HG02973 (cell line): ENCODE measurements at regions not wholly inside any gene's neighbourhood (a gene's known extent, or its start where the extent isn't known, plus 50 kb on each side); places are given as distances from the start of the nearest gene placed in this dataset.
"Not testable (repeated sequence)": the region's sequence is repeated elsewhere in the genome, so short reads cannot be mapped to it uniquely, and the experiment has no call there.

Experiments used
- ATAC-seq: cut with Tn5 transposase; IDR thresholded peaks from one replicate; pipeline ENCODE4 v1.9.1; 2021; ENCODE audit warnings: moderate library complexity; ENCODE audit not compliant: unreplicated experiment

DNA sequence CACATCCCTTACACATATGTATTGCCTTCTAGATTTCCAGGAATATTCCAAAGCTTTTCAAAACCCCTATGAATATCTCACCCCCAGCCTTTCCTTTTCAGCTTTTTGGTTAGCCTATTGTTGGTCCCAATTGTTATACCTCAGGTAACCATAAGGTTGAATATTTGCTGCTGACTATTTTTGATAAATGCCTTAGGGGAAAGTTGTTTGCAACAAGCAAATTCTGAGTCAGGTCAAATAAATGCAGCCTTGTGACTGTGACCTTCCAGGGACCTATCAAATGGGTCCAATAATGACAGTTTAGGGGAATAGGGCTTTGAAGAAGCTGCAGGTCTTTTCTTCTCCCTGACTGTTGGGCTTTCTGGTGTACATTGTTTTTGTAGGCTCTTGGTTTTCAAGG is 699.7 kb downstream of the NTRK3 start:
- no peak for ATAC-seq

DNA sequence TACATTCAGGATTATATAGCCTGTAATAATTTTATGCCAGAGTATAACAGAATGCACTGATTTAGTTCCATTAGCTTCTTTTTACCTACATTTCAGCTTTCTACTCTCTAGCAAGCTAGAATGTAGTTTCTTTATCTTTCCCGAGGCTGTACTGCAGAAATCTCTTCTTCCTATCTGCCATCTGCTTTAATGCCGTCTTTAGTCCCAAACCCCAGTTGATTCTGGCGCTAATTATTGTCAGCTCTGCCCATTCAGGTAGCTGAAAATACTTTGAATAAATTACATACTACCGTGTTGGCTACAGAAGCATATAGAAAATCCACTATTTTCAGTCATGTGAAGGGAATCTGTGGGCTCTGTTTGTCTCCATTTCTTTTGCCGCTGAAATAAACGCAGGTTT is 706.7 kb downstream of the NTRK3 start:
- no peak for ATAC-seq

DNA sequence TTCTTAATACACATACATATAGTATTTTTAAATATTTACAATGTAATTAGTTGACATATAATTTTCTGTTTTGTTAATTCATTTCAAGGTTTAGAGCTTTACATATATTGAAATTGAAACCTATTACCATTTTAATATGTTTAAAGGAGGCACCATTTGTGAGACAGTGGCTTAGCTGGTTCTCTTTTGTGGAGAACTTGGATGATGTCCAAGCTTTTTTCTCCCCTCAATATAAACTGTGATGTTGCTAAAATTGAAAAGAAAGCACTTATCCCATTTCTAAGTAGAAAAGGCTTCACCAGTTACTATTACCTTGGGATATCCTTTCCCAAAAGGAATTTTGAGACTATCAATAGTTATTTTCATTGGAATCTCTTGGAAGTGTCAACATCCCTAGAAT is 707.2 kb downstream of the NTRK3 start:
- no peak for ATAC-seq

DNA sequence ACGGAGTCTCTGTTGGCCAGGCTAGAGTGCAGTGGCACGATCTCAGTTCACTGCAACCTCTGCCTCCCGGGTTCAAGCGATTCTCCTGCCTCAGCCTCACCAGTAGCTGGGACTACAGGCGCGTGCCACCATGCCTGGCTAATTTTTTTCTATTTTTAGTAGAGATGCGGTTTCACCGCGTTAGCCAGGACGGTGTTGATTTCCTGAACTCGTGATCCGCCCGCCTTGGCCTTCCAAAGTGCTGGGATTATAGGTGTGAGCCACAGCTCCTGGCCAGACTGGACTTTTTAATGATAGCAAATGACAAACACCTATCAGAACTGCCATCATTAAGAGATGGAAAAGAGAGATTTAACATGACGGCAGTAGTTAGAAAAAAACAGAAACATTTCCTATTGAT is 707.9 kb downstream of the NTRK3 start:
- not testable (repeated sequence) for ATAC-seq

DNA sequence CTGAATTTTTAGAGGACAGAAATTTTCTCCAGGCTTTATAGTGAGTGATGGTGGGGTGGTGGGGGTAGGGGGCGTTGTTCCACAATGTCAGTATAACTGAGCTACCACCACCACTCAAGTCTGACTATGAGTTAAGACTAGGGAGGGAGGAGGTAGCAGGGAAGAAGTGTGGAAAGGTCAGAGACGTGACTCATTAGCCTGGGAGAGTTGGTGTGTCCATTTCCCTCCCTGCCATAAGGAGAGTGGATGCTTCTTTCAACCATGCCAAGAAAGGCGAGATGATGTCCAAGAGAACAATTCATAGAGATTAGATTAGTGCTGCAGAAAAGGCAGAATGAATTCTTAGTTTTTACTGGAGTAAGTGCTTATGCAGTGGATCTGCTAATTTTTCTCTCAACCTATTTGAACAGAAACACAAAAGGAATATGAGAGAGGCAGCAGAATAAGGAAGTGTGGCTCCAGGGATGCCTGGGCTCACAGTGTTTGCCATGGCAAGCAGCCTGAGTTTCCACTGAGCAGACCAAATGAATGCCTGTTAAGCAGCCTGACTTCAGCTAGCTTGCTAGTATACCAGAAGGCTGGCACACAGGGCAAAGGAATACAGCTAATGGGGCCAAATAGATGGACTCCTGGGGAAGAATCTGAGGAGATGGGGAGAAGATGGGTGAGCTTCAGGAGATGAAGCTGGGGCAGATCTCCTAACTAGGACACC is 708.9 kb downstream of the NTRK3 start:
- no peak for ATAC-seq

DNA sequence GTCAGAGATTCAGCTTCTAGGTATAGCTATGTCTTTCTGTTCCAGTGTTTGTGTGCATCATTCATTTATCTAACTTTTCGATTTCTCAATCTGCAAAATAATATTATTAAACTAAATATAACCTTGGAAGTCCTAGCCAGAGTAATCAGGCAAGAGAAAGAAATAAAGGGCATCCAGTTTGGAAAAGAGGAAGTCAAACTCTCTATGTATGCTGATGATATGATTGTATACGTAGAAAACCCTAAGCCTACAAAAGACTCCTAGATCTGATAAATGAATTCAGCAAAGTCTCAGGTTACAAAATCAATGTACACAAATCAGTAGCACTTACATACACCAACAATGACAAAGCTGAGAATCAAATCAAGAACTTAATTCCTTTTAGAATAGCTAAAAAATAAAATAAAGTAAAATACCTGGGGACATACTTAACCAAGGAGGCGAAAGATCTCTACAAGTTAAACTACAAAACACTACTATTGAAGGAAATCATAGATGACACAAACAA is 718.2 kb downstream of the NTRK3 start:
- no peak for ATAC-seq

DNA sequence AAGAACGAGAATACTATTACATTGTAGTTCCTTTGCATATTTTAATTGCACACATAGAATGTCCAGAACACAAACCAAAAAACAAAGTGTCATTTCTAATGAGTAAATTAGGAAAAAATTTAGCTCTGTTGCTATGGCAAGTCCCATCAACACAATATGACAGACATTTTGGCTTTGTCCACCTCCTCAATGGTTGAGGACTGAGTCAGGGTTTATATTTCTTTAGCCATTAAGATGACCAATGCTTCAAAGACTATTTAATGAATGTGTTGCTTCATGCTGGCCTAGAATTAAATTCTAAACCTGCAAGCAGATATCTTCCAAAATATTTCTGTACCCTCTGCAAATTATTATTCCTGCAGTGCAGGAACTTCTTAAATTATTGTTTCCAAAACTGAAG is 719.2 kb downstream of the NTRK3 start:
- no peak for ATAC-seq

DNA sequence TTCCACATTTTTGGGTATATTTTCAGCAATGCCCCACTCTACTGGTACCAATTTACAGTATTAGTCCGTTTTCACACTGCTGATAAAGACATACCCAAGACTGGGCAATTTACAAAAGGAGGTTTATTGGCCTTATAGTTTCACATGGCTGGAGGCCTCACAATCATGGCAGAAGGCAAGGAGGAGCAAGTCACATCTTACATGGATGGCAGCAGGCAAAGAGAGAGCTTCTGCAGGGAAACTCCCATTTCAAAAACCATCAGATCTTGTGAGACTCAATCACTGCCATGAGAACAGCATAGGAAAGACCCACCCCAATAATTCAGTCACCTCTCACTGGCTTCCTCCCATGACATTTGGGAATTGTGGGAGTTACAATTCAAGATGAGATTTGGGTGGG is 722.9 kb downstream of the NTRK3 start:
- not testable (repeated sequence) for ATAC-seq

DNA sequence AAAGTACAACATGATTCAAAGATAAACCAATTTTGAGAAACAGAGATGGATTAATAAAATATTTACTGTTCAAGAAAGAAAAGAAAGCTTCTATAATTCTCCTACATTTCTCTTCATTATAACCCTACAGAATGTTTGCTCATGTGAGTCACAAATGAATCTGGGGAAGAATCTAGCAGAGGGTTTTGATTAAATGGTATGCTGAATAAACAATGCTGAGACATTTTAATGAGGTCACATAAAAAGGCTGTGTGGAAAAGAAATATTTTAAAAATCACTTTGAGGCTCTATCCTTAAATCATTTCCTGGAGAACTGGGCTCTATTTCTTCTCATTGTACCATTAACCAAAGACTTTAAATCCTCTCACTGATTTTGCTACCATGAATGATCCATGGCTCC is 727.7 kb downstream of the NTRK3 start:
- ATAC-seq, result no peak

DNA sequence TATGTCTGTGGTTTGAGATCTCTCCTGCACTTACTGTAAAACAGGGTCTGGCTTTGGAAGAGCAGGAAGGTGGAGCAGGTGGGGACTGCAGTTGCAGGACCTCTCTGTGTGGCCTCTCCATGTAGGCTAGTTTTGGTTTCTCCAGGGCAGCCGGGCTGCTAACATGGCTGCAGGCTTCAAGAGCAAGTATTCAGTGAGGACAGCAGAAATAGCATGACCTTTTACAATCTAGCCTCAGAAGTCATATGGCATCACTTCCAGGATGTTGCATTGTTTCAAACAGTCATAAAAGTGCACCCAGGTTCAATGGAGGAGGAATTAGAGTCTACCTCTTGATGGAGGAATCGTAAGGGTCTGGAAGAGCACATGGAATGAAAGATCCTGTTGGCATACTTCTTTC is 728.7 kb downstream of the NTRK3 start:
- no peak for ATAC-seq

DNA sequence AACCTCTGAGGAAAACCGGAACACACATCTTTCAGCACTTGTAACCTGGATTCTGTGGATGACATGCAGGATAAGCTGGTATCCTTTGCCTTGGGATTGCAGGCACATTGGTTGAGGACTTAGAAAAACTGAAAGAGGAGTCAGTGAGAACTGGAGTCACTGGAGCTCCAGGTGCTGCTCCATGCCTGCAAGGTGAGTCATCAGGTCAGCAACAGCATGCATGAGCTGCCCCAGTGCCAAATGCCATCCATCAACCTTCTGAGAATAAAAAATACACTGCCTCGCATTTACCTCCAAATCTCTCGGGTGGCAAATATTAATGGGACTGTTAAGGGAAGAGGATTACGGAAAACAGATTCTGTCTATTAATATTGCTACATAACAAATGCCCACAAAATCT is 729.1 kb downstream of the NTRK3 start:
- no peak for ATAC-seq

DNA sequence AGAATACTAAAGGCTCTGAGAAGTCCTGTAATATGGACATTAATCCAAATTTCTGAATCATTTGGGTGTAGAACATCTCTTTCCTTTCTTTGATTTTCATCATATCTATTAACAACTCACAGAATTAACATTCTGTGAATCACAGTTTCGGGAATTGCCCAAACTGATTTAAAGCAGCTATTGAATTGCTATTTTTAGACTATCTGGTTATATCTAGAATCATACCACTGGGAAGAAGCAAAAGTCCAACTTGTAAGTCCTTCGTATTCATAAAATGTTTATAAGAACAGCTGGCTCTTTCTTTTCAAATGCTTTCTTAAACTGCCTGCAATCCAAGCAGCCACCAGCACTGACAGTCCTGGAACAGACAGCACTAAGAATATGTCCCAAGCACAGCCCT is 733.0 kb downstream of the NTRK3 start:
- no peak for ATAC-seq

DNA sequence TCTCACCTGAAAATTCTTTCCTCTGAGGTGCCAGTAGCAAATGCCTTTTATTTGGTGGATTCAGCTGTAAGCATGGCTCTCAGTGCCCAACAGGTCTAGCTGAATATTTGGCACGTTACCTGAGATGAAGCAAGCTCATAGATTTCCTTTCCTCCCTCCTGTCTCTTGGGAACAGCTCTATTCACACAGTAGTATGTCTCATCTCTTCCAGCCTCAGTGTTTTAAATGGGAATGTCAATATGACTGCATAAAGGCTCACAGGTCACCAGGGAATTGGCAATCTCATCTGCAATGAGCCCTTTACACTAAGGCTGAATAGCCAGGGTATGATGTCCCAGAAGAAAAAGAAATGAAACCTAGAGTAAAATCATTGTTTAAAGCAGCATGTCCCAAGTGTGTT is 733.5 kb downstream of the NTRK3 start:
- ATAC-seq, result no peak

DNA sequence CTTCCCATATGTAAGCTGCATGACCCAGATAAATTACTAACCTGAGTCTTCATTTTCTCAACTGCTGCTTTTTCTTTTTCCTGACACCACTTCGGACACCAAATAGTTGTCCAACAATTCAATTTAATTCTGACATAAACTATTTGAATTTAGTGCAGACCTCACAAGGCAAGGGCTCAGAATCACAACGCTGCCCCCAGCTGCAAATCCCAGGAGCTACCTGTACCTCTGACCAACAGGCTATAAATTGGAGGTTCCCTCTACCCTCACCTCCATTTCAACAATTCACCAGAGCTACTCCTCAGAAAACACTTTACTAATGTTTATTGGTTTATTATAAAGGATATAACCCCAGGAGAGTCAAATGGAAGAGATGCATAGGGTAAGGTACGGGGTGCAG is 737.6 kb downstream of the NTRK3 start:
- ATAC-seq, result no peak

DNA sequence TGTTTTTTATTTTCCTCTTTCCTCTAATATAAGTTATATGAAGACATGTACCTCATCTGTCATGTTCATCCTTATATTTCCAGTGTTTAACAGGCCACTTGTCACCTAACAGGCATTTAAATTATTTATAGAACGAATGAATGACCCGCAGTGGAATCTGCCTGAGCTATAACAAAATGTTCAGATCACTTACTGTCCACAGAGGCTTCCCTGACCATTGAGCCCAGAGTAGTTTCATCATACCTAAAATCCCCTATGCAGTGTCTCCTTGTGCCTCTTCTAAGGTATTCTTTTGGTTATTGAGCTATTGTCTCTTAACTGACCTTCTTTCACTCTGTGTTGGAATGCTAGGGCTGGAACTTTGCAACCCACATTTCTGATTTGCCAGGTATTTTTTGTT is 748.5 kb downstream of the NTRK3 start:
- no peak for ATAC-seq

DNA sequence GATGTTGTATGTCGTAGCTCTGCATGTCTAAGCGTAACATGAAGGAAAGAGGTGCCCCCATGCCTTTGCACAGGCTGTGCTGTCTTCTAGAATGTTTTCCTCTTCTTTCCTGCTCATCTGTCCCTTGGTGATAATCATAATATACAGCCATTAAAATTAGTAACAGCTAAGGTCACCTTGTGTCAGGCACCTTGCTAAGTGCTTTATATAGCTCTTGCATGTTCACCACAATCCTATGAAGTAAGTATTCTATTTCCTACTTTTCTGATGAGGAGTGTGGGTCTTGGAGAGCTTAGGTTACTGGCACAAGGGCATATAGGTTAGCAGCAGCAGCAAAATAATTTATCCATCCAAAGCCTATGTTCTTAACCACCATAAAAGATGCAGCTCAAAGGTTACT is 754.4 kb downstream of the NTRK3 start:
- no peak for ATAC-seq

DNA sequence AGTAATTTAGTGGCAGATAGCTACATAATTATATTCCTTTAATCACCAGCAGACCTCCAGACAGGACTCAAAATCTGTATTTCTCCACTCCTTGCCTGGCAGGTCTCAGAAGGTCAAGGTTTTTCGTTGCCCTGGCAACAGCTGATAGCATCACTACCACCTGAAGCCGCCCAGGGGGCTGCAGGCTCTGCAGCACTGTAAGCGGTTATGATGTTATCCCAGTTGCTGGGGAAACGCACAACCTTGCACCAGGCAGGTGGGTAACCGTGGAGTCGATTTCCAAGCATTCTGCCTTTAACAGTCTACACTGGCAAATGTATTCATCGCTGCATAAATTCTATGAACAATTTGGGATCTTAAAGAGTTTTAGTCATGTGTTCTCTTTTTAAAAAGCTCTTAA is 756.3 kb downstream of the NTRK3 start:
- no peak for ATAC-seq

DNA sequence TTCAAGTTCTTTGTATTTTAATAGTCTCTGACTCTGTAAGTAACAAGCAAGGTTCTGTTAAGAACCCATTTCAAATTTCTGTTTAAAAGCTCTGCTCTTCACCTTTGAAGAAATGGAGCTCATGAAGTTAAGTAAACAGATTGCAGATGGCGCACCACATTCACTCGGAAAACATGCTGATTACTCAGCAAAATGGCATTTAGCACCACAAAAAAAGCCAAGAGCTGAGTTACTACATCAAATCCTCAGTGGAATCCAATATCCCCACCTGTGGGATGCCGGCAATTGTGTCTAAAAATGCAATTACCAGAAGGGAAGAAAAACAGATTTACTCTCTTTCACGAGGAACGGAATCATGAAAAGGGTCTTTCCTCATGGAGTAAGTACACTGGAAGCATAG is 758.0 kb downstream of the NTRK3 start:
- no peak for ATAC-seq

DNA sequence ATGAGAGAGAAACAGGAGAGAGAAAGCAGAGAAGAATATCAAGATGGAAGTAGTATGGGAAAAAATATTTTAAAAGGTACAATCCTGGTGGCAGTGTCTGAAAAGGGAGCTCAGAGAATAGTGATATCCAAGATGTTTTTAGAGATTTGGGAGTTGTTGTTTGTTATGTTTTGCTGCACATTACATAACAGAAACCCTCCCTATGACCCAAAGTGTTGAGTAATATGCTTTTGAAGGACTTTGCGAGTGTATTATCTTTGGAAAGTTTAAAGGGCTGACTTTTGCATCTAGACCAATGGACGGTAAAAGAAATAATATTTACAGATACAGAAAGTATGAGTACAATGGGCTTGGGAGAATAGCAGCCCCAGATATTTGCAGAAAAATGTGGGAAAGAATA is 759.7 kb downstream of the NTRK3 start:
- ATAC-seq, result no peak

DNA sequence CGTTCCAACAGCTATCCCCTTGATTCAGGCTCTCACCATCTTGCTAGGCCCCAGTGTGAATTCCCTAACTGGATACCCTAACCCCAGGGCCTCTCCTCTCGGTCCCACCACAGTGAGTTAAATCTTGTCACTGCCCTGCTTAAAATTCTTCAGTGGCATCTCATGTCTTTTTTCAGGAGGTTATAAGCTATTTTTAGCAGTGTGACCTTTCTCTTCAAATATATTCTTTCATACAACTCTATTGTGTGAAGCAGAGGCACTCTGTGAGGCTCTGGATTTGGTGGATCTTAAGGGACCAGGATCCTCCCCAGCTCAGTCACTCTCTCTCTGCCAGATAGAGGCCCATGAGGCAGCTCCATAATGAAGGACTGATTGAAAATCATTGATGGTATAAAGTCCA is 760.4 kb downstream of the NTRK3 start:
- ATAC-seq, result no peak

DNA sequence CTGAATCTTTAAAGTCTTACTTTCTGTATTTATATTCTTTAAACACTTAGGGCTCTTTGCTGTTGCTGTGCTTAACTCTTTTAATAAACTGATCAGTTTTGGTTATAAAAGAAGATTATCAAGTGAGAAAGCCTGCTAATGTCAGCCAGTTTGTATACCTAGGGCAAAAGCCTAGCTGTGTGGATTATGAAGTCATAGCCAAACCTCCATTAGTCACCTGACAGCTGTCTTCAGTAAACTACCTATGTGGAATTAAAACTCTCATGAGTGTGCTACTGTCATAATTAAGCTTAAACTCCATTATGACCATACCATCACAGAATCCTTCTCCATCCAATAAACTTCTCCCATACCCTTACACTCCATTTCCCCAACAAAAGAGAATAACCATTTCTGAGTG is 762.7 kb downstream of the NTRK3 start:
- no peak for ATAC-seq

DNA sequence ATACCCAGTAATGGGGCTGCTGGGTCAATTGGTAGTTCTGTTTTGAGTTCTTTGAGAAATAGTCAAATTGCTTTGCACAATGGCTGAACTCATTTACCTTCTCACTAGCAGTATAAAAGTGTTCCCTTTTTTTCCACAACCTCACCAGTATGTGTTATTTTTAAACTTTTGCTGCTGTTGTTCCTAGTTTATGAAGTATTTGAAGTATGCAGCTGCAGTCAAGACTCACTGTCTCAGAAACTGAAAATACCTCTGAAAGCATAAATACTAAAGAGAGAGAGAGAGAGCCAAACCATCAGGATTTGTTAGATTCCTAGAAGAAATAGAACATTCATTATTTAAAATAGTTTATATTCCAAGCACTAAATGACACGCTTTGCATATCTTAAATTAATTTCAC is 764.2 kb downstream of the NTRK3 start:
- ATAC-seq, result no peak

DNA sequence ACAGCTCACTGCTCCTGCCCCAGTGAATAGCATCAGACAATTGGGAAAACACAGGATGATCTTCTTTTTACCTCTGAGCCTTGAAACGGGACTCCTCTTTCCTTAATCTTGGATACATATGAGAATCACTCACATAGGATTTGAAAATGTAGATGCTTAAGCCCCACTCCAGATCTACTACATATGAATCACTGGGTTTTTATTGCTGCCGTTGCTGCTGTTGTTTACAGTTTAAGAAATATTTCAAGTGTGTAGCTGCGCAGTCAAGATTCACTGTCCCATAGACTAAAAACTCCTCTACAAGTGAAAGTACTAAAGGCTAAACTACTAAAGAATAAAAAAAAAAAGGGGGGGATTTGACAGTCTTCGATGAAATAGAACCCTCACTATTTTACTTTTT is 765.9 kb downstream of the NTRK3 start:
- no peak for ATAC-seq
